ENCODE measurements at regions not wholly inside any gene's neighbourhood (a gene's known extent, or its start where the extent isn't known, plus 50 kb on each side); places are given as distances from the start of the nearest gene placed in this dataset.

DNA sequence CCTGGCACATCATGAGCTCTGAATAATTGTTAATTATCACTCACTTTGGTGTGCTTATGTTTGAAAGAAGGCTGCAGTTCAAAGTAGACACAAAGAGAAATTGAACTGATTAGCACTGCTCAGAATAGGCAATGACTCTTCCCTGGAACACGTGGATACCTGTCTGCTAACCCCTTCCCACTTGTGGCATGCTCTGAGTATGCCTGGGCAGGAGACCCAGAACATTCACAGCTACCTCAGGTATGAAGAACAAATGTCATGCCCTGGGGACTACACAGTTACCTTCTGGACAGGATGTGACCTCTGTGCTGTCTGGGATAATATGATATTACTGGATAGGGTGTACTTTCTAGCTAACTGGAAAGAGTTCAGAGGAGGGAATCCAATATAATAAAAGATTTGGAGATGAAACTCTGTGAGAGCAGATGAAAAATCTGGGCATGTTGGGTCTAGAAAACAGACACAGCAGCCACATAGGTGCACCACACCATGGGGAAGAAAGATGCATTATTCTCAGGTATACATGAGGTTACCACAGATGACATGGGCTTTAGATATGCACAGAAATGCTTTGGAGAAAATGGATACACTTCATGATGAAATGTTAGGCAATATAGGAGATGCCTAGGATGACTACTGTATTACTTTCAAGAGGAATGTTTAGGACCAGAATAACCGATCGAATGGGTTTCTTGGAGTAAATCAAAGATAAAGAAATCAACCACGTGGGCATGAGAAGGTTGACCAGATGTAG is 324.2 kb upstream of the PREP start:
- in situ Hi-C loops (cut with MboI; ENCODE audit: low pct_ligation_motif_present in 1 of 4, low pct_unique_long_range_greater_than_20kb in 1 of 4, low sequenced_read_pairs in 3 of 4): loop anchor here in 3 of 4 donors (25.0 kb wide), 3 partner anchors 240 to 560 kb away; no protein-coding TSS in a partner anchor
- WGBS, 2 donors (ENCODE audit: low coverage in 1 of 2): 86 to 90% methylated on average over 4 of the region's 4 CpGs
- Histone ChIP-seq H3K4me1 (no peaks in the 10 kb centered on the region), H3K36me3 (no peaks in the 10 kb centered on the region), H3K27me3 (no peaks in the 10 kb centered on the region), H3K4me3 (no peak overlapping the region), H3K27ac (no peak overlapping the region), H3K9me3 (no peaks in the 10 kb centered on the region)
- intact Hi-C loops (cut with DNase I; ENCODE audit: low total_unique reads): no loop called here
- no peak for DNase-seq
- no peak for TF ChIP-seq POLR2A (IDR thresholded peaks at IDR 0.05)
- TF ChIP-seq POLR2AphosphoS5 (IDR thresholded peaks at IDR 0.05): no peak
- TF ChIP-seq, protein P1, sequence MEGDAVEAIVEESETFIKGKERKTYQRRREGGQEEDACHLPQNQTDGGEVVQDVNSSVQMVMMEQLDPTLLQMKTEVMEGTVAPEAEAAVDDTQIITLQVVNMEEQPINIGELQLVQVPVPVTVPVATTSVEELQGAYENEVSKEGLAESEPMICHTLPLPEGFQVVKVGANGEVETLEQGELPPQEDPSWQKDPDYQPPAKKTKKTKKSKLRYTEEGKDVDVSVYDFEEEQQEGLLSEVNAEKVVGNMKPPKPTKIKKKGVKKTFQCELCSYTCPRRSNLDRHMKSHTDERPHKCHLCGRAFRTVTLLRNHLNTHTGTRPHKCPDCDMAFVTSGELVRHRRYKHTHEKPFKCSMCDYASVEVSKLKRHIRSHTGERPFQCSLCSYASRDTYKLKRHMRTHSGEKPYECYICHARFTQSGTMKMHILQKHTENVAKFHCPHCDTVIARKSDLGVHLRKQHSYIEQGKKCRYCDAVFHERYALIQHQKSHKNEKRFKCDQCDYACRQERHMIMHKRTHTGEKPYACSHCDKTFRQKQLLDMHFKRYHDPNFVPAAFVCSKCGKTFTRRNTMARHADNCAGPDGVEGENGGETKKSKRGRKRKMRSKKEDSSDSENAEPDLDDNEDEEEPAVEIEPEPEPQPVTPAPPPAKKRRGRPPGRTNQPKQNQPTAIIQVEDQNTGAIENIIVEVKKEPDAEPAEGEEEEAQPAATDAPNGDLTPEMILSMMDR (IDR thresholded peaks at IDR 0.05): no peak
- no peak for TF ChIP-seq EP300 (IDR thresholded peaks at IDR 0.05; ENCODE audit: low read depth)

DNA sequence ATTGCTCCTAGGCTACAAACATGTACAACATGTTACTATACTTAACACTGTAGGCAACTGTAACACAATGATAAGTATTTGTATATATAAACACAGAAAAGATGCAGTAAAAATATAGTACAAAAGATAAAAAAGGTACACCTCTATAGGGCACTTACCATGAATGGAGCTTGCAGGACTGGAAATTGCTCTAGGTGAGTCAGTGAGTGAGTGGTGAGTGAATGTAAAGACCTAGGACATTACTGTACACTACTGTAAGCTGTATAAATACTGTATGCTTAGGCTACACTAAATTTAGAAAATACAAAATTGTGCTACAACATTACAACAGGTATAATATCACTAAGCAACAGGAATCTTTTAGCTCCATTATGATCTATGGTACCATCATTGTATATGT is 312.0 kb upstream of the PREP start:
- Histone ChIP-seq H3K9me3 (peaks cover 0 to 18% of the 10 kb centered on the region in 2 donors), H3K27me3 (no peaks in the 10 kb centered on the region), H3K27ac (no peak overlapping the region), H3K36me3 (no peaks in the 10 kb centered on the region), H3K4me3 (no peak overlapping the region), H3K4me1 (no peaks in the 10 kb centered on the region)
- in situ Hi-C loops (cut with MboI; ENCODE audit: low pct_ligation_motif_present in 1 of 4, low pct_unique_long_range_greater_than_20kb in 1 of 4, low sequenced_read_pairs in 3 of 4) (no loop called here), intact Hi-C loops (cut with DNase I; ENCODE audit: low total_unique reads) (no loop called here)
- TF ChIP-seq POLR2AphosphoS5 (IDR thresholded peaks at IDR 0.05): no peak
- TF ChIP-seq, protein P1 (IDR thresholded peaks at IDR 0.05): no peak
- no peak for TF ChIP-seq EP300 (IDR thresholded peaks at IDR 0.05; ENCODE audit: low read depth)
- TF ChIP-seq POLR2A (IDR thresholded peaks at IDR 0.05): no peak
- DNase-seq: no peak

DNA sequence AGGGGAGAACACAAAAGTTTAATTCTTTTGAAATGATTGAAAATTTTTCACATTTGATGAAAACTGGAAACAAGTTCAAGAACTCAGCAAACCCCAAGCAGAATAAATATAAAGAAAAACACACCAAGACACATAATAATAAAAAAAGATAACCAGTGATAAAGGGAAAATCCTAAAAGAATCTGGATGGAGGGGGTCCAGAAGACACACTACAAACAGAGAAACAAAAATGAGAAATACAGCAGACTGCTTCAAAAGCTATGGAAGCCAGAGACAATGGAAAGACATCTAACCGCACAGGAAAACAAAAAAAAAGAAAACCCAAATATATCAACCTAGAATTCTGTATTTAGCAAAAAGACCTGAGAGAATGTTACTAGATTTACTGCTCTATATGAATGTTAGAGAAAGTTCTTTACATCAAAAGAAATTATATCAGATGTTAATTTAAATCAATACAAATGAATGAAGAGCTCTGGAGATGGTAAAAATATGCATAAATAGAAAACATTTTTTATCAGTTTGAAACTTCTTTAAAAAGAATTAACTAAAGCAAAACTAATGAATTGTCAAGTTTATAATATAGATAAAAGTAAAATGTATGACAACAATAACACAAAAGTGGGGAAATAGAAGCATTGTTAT is 310.7 kb upstream of the PREP start:
- 82 to 95% methylated on average over 1 of the region's 1 CpG for WGBS, 2 donors (ENCODE audit: low coverage in 1 of 2)
- H3K9me3 ChIP-seq: peaks cover 0 to 18% of the 10 kb centered on the region in 2 donors

DNA sequence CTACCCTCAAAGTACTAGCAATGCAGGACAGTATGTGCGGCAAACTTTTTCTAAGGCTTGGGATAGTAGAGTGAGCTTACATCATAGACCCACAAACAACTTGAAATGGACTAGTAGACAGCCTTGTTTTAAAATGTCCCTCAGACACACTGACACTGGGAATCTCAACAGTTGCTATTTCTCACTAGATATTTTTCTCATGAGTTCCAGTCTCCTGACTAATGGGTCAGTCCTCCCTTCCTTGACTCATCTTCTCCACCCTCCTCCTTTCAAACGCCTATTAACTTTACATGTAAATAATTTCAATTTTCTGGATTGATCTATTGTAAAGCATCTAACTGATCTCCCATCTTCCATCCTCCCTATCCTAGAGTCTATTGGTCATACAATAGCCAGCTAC is 308.3 kb upstream of the PREP start:
- 89 to 96% methylated on average over 1 to 2 of the region's 2 CpGs for WGBS, 2 donors (ENCODE audit: low coverage in 1 of 2)
- TF ChIP-seq, protein P1 (IDR thresholded peaks at IDR 0.05): no peak
- TF ChIP-seq POLR2A (IDR thresholded peaks at IDR 0.05) (no peak), POLR2AphosphoS5 (IDR thresholded peaks at IDR 0.05) (no peak), EP300 (IDR thresholded peaks at IDR 0.05; ENCODE audit: low read depth) (no peak)
- intact Hi-C loops (cut with DNase I; ENCODE audit: low total_unique reads) (no loop called here), in situ Hi-C loops (cut with MboI; ENCODE audit: low pct_ligation_motif_present in 1 of 4, low pct_unique_long_range_greater_than_20kb in 1 of 4, low sequenced_read_pairs in 3 of 4) (no loop called here)
- Histone ChIP-seq H3K27ac (no peak overlapping the region), H3K27me3 (no peaks in the 10 kb centered on the region), H3K36me3 (no peaks in the 10 kb centered on the region), H3K9me3 (peaks cover 0 to 18% of the 10 kb centered on the region in 2 donors), H3K4me3 (no peak overlapping the region), H3K4me1 (no peaks in the 10 kb centered on the region)
- no peak for DNase-seq

More for the DNA sequence above, 310.7 kb upstream of the PREP start:
- Histone ChIP-seq H3K4me1 (no peaks in the 10 kb centered on the region), H3K27ac (no peak overlapping the region), H3K36me3 (no peaks in the 10 kb centered on the region), H3K4me3 (no peak overlapping the region), H3K27me3 (no peaks in the 10 kb centered on the region)
- in situ Hi-C loops (cut with MboI; ENCODE audit: low pct_ligation_motif_present in 1 of 4, low pct_unique_long_range_greater_than_20kb in 1 of 4, low sequenced_read_pairs in 3 of 4): no loop called here
- TF ChIP-seq POLR2A (IDR thresholded peaks at IDR 0.05) (no peak), EP300 (IDR thresholded peaks at IDR 0.05; ENCODE audit: low read depth) (no peak), POLR2AphosphoS5 (IDR thresholded peaks at IDR 0.05) (no peak)
- TF ChIP-seq, protein P1 (IDR thresholded peaks at IDR 0.05): no peak
- DNase-seq: no peak
- intact Hi-C loops (cut with DNase I; ENCODE audit: low total_unique reads): no loop called here

Data from transverse colon (tissue), 4 donors.